Omental fat pad (tissue), 3 donors: ENCODE measurements at regions not wholly inside any gene's neighbourhood (a gene's known extent, or its start where the extent isn't known, plus 50 kb on each side); places are given as distances from the start of the nearest gene placed in this dataset.

Source experiments
- ATAC-seq: fragments of 150-250 bp; one replicate; pipeline ENCODE4 v1.9.1; 2016; ENCODE audit warnings: mild to moderate bottlenecking, moderate library complexity; ENCODE audit not compliant: low FRiP score
- DNase-seq: peaks from one replicate; pipeline ENCODE4 v3.0.0-alpha.2; 2019; ENCODE audit warnings: low spot score
- CTCF ChIP-seq, 3 donors: fragments of 450-650 bp; IDR thresholded peaks; one replicate each; pipeline ENCODE4 v1.5.1; 2016 to 2017; ENCODE audit warnings: antibody characterized with exemption in 3 of 3, mild to moderate bottlenecking in 3 of 3, moderate library complexity in 2 of 3

- DNase-seq (no peak), ATAC-seq (no peak)
- no peak for TF ChIP-seq CTCF (IDR thresholded peaks at IDR 0.05)
These were observed 743.0 kb upstream of the NUDT12 start for GRCh38 chr5:104305602-104306001.

- no peak for ATAC-seq
- TF ChIP-seq CTCF (IDR thresholded peaks at IDR 0.05) = no peak
These were observed 737.6 kb upstream of the NUDT12 start for GRCh38 chr5:104299998-104300706.

GRCh38 chr5:104298518-104298917, 735.9 kb upstream of the NUDT12 start:
- no peak for ATAC-seq
- no peak for TF ChIP-seq CTCF (IDR thresholded peaks at IDR 0.05)
- DNase-seq = no peak

More at GRCh38 chr5:104299998-104300706, 737.6 kb upstream of the NUDT12 start:
- DNase-seq = no peak

- no peak for DNase-seq
- TF ChIP-seq CTCF (IDR thresholded peaks at IDR 0.05) = no peak
- no peak for ATAC-seq
These were observed 734.5 kb upstream of the NUDT12 start for GRCh38 chr5:104297076-104297475.

- DNase-seq = no peak
- ATAC-seq = no peak
- TF ChIP-seq CTCF (IDR thresholded peaks at IDR 0.05) = no peak
These were observed 733.4 kb upstream of the NUDT12 start for GRCh38 chr5:104295991-104296390.

GRCh38 chr5:104283136-104283535, 720.5 kb upstream of the NUDT12 start:
- TF ChIP-seq CTCF (IDR thresholded peaks at IDR 0.05) = no peak
- no peak for ATAC-seq
- no peak for DNase-seq

- no peak for ATAC-seq
- DNase-seq = no peak
- TF ChIP-seq CTCF (IDR thresholded peaks at IDR 0.05) = no peak
These were observed 711.1 kb upstream of the NUDT12 start for GRCh38 chr5:104273725-104274124.
